Endodermal cell (in vitro differentiated cells): ENCODE measurements at regions not wholly inside any gene's neighbourhood (a gene's known extent, or its start where the extent isn't known, plus 50 kb on each side); places are given as distances from the start of the nearest gene placed in this dataset.

Experiments
- DNase-seq: peaks from one replicate; pipeline ENCODE4 v3.0.0-alpha.2; 2017
- H3K27ac ChIP-seq: 2 replicates; pipeline ENCODE4 v1.5.1; 2013; ENCODE audit warnings: mild to moderate bottlenecking, low read depth, low read length, moderate library complexity
- H3K27me3 ChIP-seq: 2 replicates; pipeline ENCODE4 v1.6.1; 2013; ENCODE audit warnings: mild to moderate bottlenecking, low read length, moderate library complexity; ENCODE audit not compliant: insufficient read depth, control insufficient read depth, poor library complexity, severe bottlenecking
- H3K36me3 ChIP-seq: 2 replicates; pipeline ENCODE4 v1.7.0; 2013; ENCODE audit warnings: mild to moderate bottlenecking, low read length, moderate library complexity; ENCODE audit not compliant: control insufficient read depth, insufficient read depth
- H3K4me1 ChIP-seq: one replicate; pipeline ENCODE4 v1.7.0; 2013; ENCODE audit warnings: low read length; ENCODE audit not compliant: control insufficient read depth, insufficient read depth
- H3K4me3 ChIP-seq: 2 replicates; pipeline ENCODE4 v1.5.1; 2013; ENCODE audit warnings: mild to moderate bottlenecking, low read length, moderate library complexity
- H3K9ac ChIP-seq: 2 replicates; pipeline ENCODE4 v1.6.1; 2013; ENCODE audit warnings: mild to moderate bottlenecking, low read length, moderate library complexity; ENCODE audit not compliant: poor library complexity, severe bottlenecking; ENCODE audit errors: extremely low read depth
- H3K9me3 ChIP-seq: 2 replicates; pipeline ENCODE4 v1.6.1; 2013; ENCODE audit warnings: mild to moderate bottlenecking, low read length, moderate library complexity; ENCODE audit not compliant: control insufficient read depth
- H3K27ac Mint-ChIP-seq: 2 replicates; pipeline ENCODE4 v1.8.0; 2020; ENCODE audit warnings: mixed read lengths
- H3K27me3 Mint-ChIP-seq: 2 replicates; pipeline ENCODE4 v1.8.0; 2021; ENCODE audit warnings: mild to moderate bottlenecking, mixed read lengths; ENCODE audit not compliant: insufficient read depth
- H3K36me3 Mint-ChIP-seq: 2 replicates; pipeline ENCODE4 v1.8.0; 2020; ENCODE audit warnings: low read depth, mixed read lengths
- H3K4me1 Mint-ChIP-seq: 2 replicates; pipeline ENCODE4 v1.8.0; 2020; ENCODE audit warnings: mixed read lengths
- H3K4me3 Mint-ChIP-seq: 2 replicates; pipeline ENCODE4 v1.8.0; 2020; ENCODE audit warnings: mild to moderate bottlenecking, moderate library complexity, mixed read lengths
- H3K9me3 Mint-ChIP-seq: 2 replicates; pipeline ENCODE4 v1.8.0; 2020; ENCODE audit warnings: mild to moderate bottlenecking, mixed read lengths
- WGBS, 2 experiments: methylation state at CpG; one replicate each; pipeline versions ENCODE4 v1.1.5 to v1.1.7; 2013; ENCODE audit warnings: missing lambda C conversion rate in 2 of 2, mixed read lengths in 1 of 2; ENCODE audit not compliant: insufficient coverage in 1 of 2, insufficient read length in 1 of 2; 5-methylcytosine and 5-hydroxymethylcytosine counted together
- TF ChIP-seq, protein P1 (sequence below): fragments of 200-600 bp; sonication (generic); conservative IDR thresholded peaks from 2 replicates; pipeline ENCODE4 v1.5.0; 2021; ENCODE audit warnings: antibody characterized with exemption, mild to moderate bottlenecking

DNA sequence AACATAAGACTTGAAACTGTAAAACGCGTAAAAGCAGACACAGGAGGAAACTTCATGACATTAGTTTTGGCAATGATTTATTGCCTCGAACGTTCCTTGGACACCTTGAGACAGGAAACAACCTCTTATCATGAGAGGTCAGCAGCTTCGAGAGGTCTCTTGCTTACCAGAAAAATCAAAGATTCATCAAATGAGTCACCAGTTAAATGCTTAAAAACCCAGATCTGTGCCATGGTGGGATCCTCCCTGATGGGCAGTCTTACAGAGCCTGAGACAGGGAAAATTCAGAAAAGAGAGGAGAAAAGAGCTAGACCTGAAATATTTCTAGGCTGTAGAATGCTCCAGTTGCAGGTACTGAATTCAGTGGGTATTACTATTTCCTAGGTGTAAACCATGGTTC, 1093.9 kb downstream of the AACS start:
- H3K4me3 Mint-ChIP-seq = no peak overlapping the region
- H3K4me1 Mint-ChIP-seq = no peaks in the 10 kb centered on the region
- H3K27me3 Mint-ChIP-seq = peaks cover 11% of the 10 kb centered on the region
- no peak for DNase-seq
- H3K9me3 Mint-ChIP-seq = peaks cover 12% of the 10 kb centered on the region
- H3K27me3 ChIP-seq = no peaks in the 10 kb centered on the region
- 92 to 96% methylated on average over 4 to 5 of the region's 5 CpGs for WGBS, 2 experiments
- no peaks in the 10 kb centered on the region for H3K36me3 Mint-ChIP-seq
- H3K9me3 ChIP-seq = peaks cover 7% of the 10 kb centered on the region
- no peaks in the 10 kb centered on the region for H3K36me3 ChIP-seq
- no peak overlapping the region for H3K4me3 ChIP-seq
- H3K27ac Mint-ChIP-seq = no peak overlapping the region
- H3K27ac ChIP-seq = no peak overlapping the region
- no peak overlapping the region for H3K9ac ChIP-seq
- TF ChIP-seq, protein P1, sequence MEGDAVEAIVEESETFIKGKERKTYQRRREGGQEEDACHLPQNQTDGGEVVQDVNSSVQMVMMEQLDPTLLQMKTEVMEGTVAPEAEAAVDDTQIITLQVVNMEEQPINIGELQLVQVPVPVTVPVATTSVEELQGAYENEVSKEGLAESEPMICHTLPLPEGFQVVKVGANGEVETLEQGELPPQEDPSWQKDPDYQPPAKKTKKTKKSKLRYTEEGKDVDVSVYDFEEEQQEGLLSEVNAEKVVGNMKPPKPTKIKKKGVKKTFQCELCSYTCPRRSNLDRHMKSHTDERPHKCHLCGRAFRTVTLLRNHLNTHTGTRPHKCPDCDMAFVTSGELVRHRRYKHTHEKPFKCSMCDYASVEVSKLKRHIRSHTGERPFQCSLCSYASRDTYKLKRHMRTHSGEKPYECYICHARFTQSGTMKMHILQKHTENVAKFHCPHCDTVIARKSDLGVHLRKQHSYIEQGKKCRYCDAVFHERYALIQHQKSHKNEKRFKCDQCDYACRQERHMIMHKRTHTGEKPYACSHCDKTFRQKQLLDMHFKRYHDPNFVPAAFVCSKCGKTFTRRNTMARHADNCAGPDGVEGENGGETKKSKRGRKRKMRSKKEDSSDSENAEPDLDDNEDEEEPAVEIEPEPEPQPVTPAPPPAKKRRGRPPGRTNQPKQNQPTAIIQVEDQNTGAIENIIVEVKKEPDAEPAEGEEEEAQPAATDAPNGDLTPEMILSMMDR = no peak
- H3K4me1 ChIP-seq = no peaks in the 10 kb centered on the region

DNA sequence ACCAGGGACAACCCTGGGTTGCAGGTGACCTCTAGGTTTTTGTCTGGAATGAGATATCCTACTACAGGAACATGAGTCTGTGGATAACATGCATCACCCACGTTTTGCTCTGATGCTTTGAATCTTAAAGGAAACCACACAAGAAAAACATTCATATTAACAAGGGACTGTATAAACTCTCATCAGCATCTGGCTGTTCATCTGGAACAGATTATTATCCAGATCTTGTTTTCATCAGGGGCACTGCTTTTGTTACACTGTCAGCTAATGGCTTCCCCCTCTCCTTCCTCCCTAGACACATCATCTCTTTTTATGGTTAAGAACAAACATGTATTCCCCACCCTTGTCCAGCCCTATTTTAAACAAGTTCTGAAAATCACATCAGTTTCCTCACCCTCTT, 1095.7 kb downstream of the AACS start:
- no peak overlapping the region for H3K9ac ChIP-seq
- H3K36me3 ChIP-seq = no peaks in the 10 kb centered on the region
- H3K4me3 ChIP-seq = no peak overlapping the region
- Mint-ChIP-seq H3K36me3 (no peaks in the 10 kb centered on the region), H3K4me1 (peaks cover 4% of the 10 kb centered on the region), H3K27me3 (peaks cover 7% of the 10 kb centered on the region), H3K27ac (no peak overlapping the region), H3K4me3 (no peak overlapping the region), H3K9me3 (peaks cover 15% of the 10 kb centered on the region)
- H3K9me3 ChIP-seq = peaks cover 7% of the 10 kb centered on the region
- DNase-seq = no peak
- H3K4me1 ChIP-seq = peaks cover under 1% of the 10 kb centered on the region
- H3K27me3 ChIP-seq = no peaks in the 10 kb centered on the region
- TF ChIP-seq, protein P1 = no peak
- no peak overlapping the region for H3K27ac ChIP-seq
- WGBS, 2 experiments = 46 to 50% methylated on average over 1 of the region's 1 CpG

DNA sequence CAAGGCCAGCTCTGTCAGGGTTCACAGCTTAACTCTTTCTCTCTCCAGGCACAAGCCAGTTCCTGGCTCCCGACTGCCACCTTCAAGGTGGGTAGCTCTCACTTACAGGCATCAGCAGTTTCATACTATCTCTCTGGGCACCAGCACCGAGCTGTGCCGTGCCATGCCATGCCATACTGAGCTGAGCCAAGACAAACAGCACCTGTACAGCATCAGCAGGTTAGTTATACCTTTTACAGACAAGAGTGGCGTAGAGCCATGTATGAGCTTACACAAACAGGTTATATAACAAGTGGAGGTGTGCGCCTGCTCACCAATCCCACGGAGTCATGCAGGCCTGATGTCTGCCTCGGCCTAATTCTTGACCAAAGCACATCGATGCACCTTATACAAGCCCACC, 1098.7 kb downstream of the AACS start:
- Histone ChIP-seq H3K9me3 (peaks cover 7% of the 10 kb centered on the region), H3K27me3 (no peaks in the 10 kb centered on the region), H3K36me3 (no peaks in the 10 kb centered on the region), H3K4me1 (peaks cover 7% of the 10 kb centered on the region), H3K4me3 (no peak overlapping the region), H3K9ac (no peak overlapping the region), H3K27ac (no peak overlapping the region)
- no peak for DNase-seq
- H3K36me3 Mint-ChIP-seq = no peaks in the 10 kb centered on the region
- WGBS, 2 experiments = 91 to 94% methylated on average over 6 to 8 of the region's 8 CpGs
- H3K27me3 Mint-ChIP-seq = peaks cover 5% of the 10 kb centered on the region
- H3K4me3 Mint-ChIP-seq = no peak overlapping the region
- no peak overlapping the region for H3K27ac Mint-ChIP-seq
- H3K4me1 Mint-ChIP-seq = peaks cover 21% of the 10 kb centered on the region
- TF ChIP-seq, protein P1 = no peak
- peaks cover 18% of the 10 kb centered on the region for H3K9me3 Mint-ChIP-seq
